CD4-positive, alpha-beta T cell (primary cell): ENCODE measurements at regions not wholly inside any gene's neighbourhood (a gene's known extent, or its start where the extent isn't known, plus 50 kb on each side); places are given as distances from the start of the nearest gene placed in this dataset.
"Not testable (repeated sequence)": the region's sequence is repeated elsewhere in the genome, so short reads cannot be mapped to it uniquely, and the experiment has no call there.

ENCODE experiments used
- ATAC-seq: fragments of 200-7000 bp; cut with Tn5 transposase; one replicate; pipeline ENCODE4 v1.10.0; 2022; ENCODE audit warnings: mild to moderate bottlenecking; ENCODE audit not compliant: poor library complexity
- CTCF ChIA-PET: fragments of 350-600 bp; sonication (Branson Sonifier 250); formaldehyde crosslinking; loops from one replicate; lab custom pipeline; 2021; ENCODE audit warnings: antibody characterized with exemption, inconsistent platforms; lab: Charles Lee
- POLR2A ChIA-PET: fragments of 350-600 bp; sonication (Branson Sonifier 250); formaldehyde crosslinking; loops from one replicate; lab custom pipeline; 2021; ENCODE audit warnings: antibody characterized with exemption, inconsistent platforms; lab: Charles Lee
- DNase-seq, 14 experiments: peaks; one replicate each; pipeline ENCODE4 v3.0.0-alpha.2; 2013 to 2020; ENCODE audit warnings: mixed read lengths in 2 of 14
- H3K27ac ChIP-seq, 2 donors: one replicate each; pipeline versions ENCODE4 v1.5.1 to v1.7.0; 2013; ENCODE audit warnings: low read length in 2 of 2, low read depth in 1 of 2, mild to moderate bottlenecking in 1 of 2
- H3K27me3 ChIP-seq, 2 experiments: 1 replicate in 1 of 2; 2 replicates in 1 of 2; pipeline versions ENCODE4 v1.6.1 to v1.7.0; 2013; ENCODE audit warnings: low read length in 2 of 2, control low read depth in 1 of 2, mild to moderate bottlenecking in 1 of 2, moderate library complexity in 1 of 2; ENCODE audit not compliant: insufficient read depth in 2 of 2, control insufficient read depth in 1 of 2
- H3K36me3 ChIP-seq: one replicate; pipeline ENCODE4 v1.6.1; 2013; ENCODE audit warnings: low read length, control low read depth; ENCODE audit not compliant: insufficient read depth
- H3K4me1 ChIP-seq: one replicate; pipeline ENCODE4 v1.6.1; 2013; ENCODE audit warnings: low read length, control low read depth; ENCODE audit not compliant: insufficient read depth
- H3K4me3 ChIP-seq: one replicate; pipeline ENCODE4 v1.5.1; 2013; ENCODE audit warnings: mild to moderate bottlenecking, low read length, moderate library complexity
- H3K9me3 ChIP-seq, 2 experiments: 1 replicate in 1 of 2; 2 replicates in 1 of 2; pipeline versions ENCODE4 v1.6.1 to v1.7.0; 2013; ENCODE audit warnings: low read length in 2 of 2, mild to moderate bottlenecking in 2 of 2, control low read depth in 1 of 2, moderate library complexity in 1 of 2; ENCODE audit not compliant: control insufficient read depth in 1 of 2, insufficient read depth in 1 of 2
- H3K27ac Mint-ChIP-seq: one replicate; pipeline ENCODE4 v1.8.0; 2020; ENCODE audit warnings: mixed read lengths
- H3K27me3 Mint-ChIP-seq: one replicate; pipeline ENCODE4 v1.8.0; 2021; ENCODE audit warnings: mixed read lengths
- H3K36me3 Mint-ChIP-seq: one replicate; pipeline ENCODE4 v1.8.0; 2021; ENCODE audit warnings: low read depth, mixed read lengths
- H3K4me1 Mint-ChIP-seq: one replicate; pipeline ENCODE4 v1.8.0; 2021; ENCODE audit warnings: low read depth, mixed read lengths
- H3K4me3 Mint-ChIP-seq: one replicate; pipeline ENCODE4 v1.8.0; 2020; ENCODE audit warnings: mild to moderate bottlenecking, mixed read lengths
- H3K9me3 Mint-ChIP-seq: one replicate; pipeline ENCODE4 v1.8.0; 2020; ENCODE audit warnings: mixed read lengths
- intact Hi-C, 2 experiments: fragments of 100-400 bp; cut with DNase I in 1 of 2; cut with micrococcal nuclease in 1 of 2; formaldehyde crosslinking; loops; one replicate each; pipeline versions ENCODE4 v1.15.1 to v1.9.0; 2023 to 2025; cut with DNase I, micrococcal nuclease
- TF ChIP-seq, protein P1 (sequence below): fragments of 200-600 bp; IDR thresholded peaks from one replicate; pipeline ENCODE4 v1.8.0; 2022; ENCODE audit warnings: antibody characterized with exemption, mild to moderate bottlenecking

DNA sequence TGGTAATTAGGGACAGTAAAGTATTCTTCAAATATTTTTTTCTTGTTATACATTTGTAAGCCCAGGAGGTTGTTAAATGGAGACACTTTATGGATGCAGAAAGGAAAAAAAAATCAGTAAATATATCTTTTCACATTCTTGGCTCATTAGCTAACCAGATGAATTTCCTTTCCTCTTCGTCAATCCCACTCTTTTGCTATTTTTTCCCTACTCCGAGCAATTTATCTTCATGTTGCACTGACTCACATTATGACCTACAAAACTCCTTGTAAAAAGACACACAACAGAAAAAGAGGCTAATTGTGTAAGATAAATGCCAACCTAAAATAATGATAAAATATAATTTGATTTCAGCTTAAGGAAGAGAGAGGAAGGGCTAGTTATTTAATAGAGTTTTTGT is 472.9 kb upstream of the ZNF337 start:
- CTCF ChIA-PET, result no interaction called here
- H3K36me3 Mint-ChIP-seq, result no peaks in the 10 kb centered on the region
- H3K4me1 Mint-ChIP-seq, result no peaks in the 10 kb centered on the region
- intact Hi-C loops, result no loop called here
- H3K9me3 Mint-ChIP-seq, result no peaks in the 10 kb centered on the region
- TF ChIP-seq, protein P1, sequence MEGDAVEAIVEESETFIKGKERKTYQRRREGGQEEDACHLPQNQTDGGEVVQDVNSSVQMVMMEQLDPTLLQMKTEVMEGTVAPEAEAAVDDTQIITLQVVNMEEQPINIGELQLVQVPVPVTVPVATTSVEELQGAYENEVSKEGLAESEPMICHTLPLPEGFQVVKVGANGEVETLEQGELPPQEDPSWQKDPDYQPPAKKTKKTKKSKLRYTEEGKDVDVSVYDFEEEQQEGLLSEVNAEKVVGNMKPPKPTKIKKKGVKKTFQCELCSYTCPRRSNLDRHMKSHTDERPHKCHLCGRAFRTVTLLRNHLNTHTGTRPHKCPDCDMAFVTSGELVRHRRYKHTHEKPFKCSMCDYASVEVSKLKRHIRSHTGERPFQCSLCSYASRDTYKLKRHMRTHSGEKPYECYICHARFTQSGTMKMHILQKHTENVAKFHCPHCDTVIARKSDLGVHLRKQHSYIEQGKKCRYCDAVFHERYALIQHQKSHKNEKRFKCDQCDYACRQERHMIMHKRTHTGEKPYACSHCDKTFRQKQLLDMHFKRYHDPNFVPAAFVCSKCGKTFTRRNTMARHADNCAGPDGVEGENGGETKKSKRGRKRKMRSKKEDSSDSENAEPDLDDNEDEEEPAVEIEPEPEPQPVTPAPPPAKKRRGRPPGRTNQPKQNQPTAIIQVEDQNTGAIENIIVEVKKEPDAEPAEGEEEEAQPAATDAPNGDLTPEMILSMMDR, result no peak
- DNase-seq (no peak), ATAC-seq (no peak)
- no peaks in the 10 kb centered on the region for H3K27me3 Mint-ChIP-seq
- Histone ChIP-seq H3K36me3 (no peaks in the 10 kb centered on the region), H3K27ac (no peak overlapping the region), H3K4me3 (no peak overlapping the region), H3K9me3 (no peaks in the 10 kb centered on the region), H3K4me1 (no peaks in the 10 kb centered on the region), H3K27me3 (no peaks in the 10 kb centered on the region)
- H3K27ac Mint-ChIP-seq, result no peak overlapping the region
- no peak overlapping the region for H3K4me3 Mint-ChIP-seq
- POLR2A ChIA-PET, result no interaction called here

DNA sequence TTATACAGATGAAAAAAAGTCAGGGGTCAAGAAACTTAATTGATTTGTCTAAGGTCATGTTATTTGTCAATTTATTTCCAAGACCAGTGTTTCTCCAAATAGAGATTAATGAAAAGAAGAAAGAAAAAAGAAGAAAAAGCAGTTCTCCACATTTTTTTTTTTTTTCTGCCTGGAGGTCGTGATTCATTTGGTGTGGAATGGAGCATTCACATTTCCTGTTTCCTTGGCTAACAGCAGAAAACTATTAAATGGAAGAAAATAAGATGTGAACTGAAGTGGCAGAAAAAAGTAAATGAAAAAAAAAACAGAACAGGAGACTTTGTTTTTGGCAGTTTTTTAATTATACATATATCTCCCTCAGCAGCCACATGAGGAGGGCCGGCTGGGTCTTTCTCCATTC is 470.8 kb upstream of the ZNF337 start:
- TF ChIP-seq, protein P1, result no peak
- Mint-ChIP-seq H3K27ac (no peak overlapping the region), H3K27me3 (no peaks in the 10 kb centered on the region), H3K9me3 (no peaks in the 10 kb centered on the region), H3K4me3 (no peak overlapping the region), H3K36me3 (no peaks in the 10 kb centered on the region), H3K4me1 (no peaks in the 10 kb centered on the region)
- DNase-seq (no peak), ATAC-seq (no peak)
- no peaks in the 10 kb centered on the region for H3K4me1 ChIP-seq
- H3K9me3 ChIP-seq, result no peaks in the 10 kb centered on the region
- intact Hi-C loops, result no loop called here
- H3K27me3 ChIP-seq, result peaks cover 0 to 3% of the 10 kb centered on the region in 2 experiments
- no peak overlapping the region for H3K4me3 ChIP-seq
- ChIA-PET POLR2A (no interaction called here), CTCF (no interaction called here)
- no peaks in the 10 kb centered on the region for H3K36me3 ChIP-seq
- H3K27ac ChIP-seq, result no peak overlapping the region

DNA sequence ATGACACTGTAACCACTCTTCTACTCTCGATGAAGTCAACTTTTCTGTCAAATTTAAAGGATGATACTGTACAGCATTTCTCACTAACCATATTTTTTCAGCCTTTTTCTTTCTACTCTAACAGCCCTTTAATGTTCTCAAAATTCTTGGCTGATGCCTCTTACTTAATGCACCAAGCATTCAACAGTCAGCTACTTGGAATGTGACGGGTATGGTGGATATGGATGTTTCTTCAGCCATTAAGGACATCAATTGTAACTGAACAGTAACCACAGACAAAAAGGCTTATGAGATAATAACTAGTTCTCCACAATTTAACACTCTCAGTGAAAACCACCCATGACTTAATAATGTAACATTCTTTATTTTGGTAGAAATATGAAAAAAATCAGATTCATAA is 467.2 kb upstream of the ZNF337 start:
- ChIA-PET POLR2A (no interaction called here), CTCF (no interaction called here)
- Histone ChIP-seq H3K27me3 (peaks cover 0 to 3% of the 10 kb centered on the region in 2 experiments), H3K36me3 (no peaks in the 10 kb centered on the region), H3K27ac (no peak overlapping the region), H3K4me1 (no peaks in the 10 kb centered on the region), H3K4me3 (no peak overlapping the region), H3K9me3 (no peaks in the 10 kb centered on the region)
- Mint-ChIP-seq H3K4me3 (no peak overlapping the region), H3K27ac (no peak overlapping the region), H3K27me3 (peaks cover 4% of the 10 kb centered on the region), H3K4me1 (no peaks in the 10 kb centered on the region), H3K9me3 (no peaks in the 10 kb centered on the region), H3K36me3 (no peaks in the 10 kb centered on the region)
- intact Hi-C loops, result no loop called here
- no peak for DNase-seq
- TF ChIP-seq, protein P1, result no peak
- no peak for ATAC-seq

DNA sequence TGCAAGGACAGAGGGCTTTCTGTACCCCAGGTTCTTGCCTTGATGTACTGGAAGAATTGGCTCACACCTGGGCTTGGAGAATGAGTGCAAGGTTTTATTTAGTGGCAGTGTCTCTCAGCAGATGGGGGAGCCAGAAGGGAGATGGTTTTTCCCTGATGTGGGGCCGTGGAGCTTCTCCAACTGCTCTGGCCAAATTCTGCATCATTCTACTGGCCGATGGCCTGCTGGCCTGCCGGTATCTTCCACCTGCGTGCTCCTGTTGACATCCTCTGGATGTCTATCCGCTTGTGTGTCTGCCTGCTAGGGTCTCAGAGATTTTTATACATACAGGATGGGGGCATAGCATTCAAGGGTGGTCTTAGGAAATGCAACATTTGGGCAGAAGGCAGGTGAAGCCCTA is 466.5 kb upstream of the ZNF337 start:
- H3K27ac Mint-ChIP-seq, intact Hi-C loops, DNase-seq, H3K36me3 Mint-ChIP-seq, H3K4me1 ChIP-seq, H3K27me3 ChIP-seq, H3K27me3 Mint-ChIP-seq, H3K4me1 Mint-ChIP-seq, H3K9me3 ChIP-seq, H3K4me3 Mint-ChIP-seq, H3K27ac ChIP-seq, H3K9me3 Mint-ChIP-seq, H3K4me3 ChIP-seq, CTCF ChIA-PET, ATAC-seq, H3K36me3 ChIP-seq, POLR2A ChIA-PET: not testable (repeated sequence)

DNA sequence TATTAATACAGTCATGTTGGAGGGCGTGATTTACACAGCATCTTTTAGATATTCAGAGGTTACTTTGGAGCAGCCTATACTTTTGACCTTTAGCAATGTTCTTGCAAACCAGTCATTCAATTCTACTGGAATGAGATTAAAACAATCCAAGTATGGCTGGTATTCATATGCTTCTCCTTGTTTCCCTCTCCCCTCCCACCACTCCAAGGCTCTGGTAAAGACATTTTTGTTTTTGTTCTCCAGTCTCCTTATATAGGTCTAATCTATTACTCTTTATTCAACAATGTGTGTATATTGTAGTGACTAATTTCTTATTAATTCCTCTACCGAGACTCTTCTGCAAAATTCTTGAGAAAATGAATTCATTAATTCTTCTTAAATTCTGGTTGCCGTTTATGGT is 465.1 kb upstream of the ZNF337 start:
- H3K9me3 ChIP-seq, ATAC-seq, H3K36me3 Mint-ChIP-seq, intact Hi-C loops, H3K27ac Mint-ChIP-seq, CTCF ChIA-PET, H3K4me3 ChIP-seq, H3K27me3 Mint-ChIP-seq, POLR2A ChIA-PET, H3K27ac ChIP-seq, H3K4me1 ChIP-seq, H3K4me1 Mint-ChIP-seq, H3K4me3 Mint-ChIP-seq, H3K9me3 Mint-ChIP-seq, DNase-seq, H3K27me3 ChIP-seq, H3K36me3 ChIP-seq: not testable (repeated sequence)
